PFSK-1 (cell line): ENCODE measurements at regions not wholly inside any gene's neighbourhood (a gene's known extent, or its start where the extent isn't known, plus 50 kb on each side); places are given as distances from the start of the nearest gene placed in this dataset.

ENCODE experiments used
- FOXP2 ChIP-seq: optimal IDR thresholded peaks from 2 replicates; pipeline ENCODE3; 2011; ENCODE audit warnings: borderline replicate concordance, control low read depth, inconsistent platforms; ENCODE audit not compliant: insufficient read depth; ENCODE audit errors: extremely low read length, extremely low read depth
- POLR2AphosphoS5 ChIP-seq: IDR thresholded peaks from 2 replicates; pipeline ENCODE4 v1.6.1; 2012; ENCODE audit warnings: low read depth, mild to moderate bottlenecking, control low read depth, low read length, moderate library complexity
- REST ChIP-seq, 2 experiments: IDR thresholded peaks; 2 replicates each; pipeline versions ENCODE4 v1.6.1 to v1.8.0; 2011 to 2012; ENCODE audit warnings: low read depth in 2 of 2, low read length in 2 of 2, control low read depth in 1 of 2, inconsistent platforms in 1 of 2, mild to moderate bottlenecking in 1 of 2, moderate library complexity in 1 of 2; ENCODE audit not compliant: insufficient read depth in 1 of 2
- SIN3A ChIP-seq: IDR thresholded peaks from 2 replicates; pipeline ENCODE4 v1.6.1; 2012; ENCODE audit warnings: mild to moderate bottlenecking, low read length, moderate library complexity, borderline replicate concordance; ENCODE audit not compliant: insufficient read depth
- TAF1 ChIP-seq: IDR thresholded peaks from 2 replicates; pipeline ENCODE4 v1.6.1; 2012; ENCODE audit warnings: low read length, control low read depth, borderline replicate concordance; ENCODE audit not compliant: insufficient read depth

DNA sequence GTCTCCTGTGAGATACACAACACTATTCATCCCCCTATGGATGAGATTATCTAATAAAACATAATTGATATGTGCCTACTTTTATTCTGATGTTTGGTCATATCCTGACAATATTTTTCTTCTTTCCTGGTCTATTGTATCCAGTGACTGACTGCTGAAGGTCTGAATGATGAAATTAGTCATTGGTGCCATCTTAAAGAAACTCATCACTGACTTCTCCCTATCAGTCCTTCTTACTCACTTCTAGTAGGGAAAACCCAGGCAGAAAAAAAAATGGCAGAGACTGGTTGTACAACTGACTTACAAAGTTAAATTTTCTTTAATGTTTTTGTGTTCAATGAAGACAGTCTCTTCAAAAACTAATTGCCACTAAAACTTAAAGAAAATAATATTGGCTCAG lies 377.4 kb downstream of the HTR7 start:
- TF ChIP-seq REST (IDR thresholded peaks at IDR 0.05; ENCODE audit: insufficient read depth in 1 of 2, low read depth in 2 of 2, low read length in 2 of 2), result no peak
- TF ChIP-seq FOXP2, result no peak
- TF ChIP-seq SIN3A, result no peak
- TF ChIP-seq TAF1, result no peak
- no peak for TF ChIP-seq POLR2AphosphoS5

- TF ChIP-seq FOXP2 (no peak), REST (IDR thresholded peaks at IDR 0.05; ENCODE audit: insufficient read depth in 1 of 2, low read depth in 2 of 2, low read length in 2 of 2) (no peak), SIN3A (no peak)
Measured at GRCh38 chr10:90481326-90481923, 376.4 kb downstream of the HTR7 start.

DNA sequence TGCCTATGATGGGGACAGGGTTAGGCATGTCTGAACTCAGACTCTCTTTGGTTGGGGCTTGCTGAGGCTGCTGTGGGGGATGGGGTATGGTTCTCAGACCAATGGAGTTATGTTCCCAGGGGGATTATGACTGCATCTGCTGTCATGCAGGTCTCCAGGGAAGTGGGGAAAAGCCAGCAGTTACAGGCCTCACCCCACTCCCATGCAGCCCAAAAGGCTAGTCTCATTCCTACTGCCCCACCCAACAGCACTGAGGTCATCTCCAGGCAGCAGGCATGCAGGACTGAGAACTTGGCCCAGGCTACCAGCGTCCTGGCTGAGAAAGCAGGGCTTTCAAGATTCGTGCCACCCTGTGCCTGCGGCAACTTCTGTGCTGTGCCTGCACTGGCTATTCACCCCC lies 373.3 kb downstream of the HTR7 start:
- TF ChIP-seq FOXP2 (no peak), REST (IDR thresholded peaks at IDR 0.05; ENCODE audit: insufficient read depth in 1 of 2, low read depth in 2 of 2, low read length in 2 of 2) (no peak), POLR2AphosphoS5 (no peak), TAF1 (no peak), SIN3A (no peak)

GRCh38 chr10:90494183-90494582 lies 363.7 kb downstream of the HTR7 start:
- TF ChIP-seq POLR2AphosphoS5 (no peak), SIN3A (no peak), TAF1 (no peak), REST (IDR thresholded peaks at IDR 0.05; ENCODE audit: insufficient read depth in 1 of 2, low read depth in 2 of 2, low read length in 2 of 2) (no peak), FOXP2 (no peak)

DNA sequence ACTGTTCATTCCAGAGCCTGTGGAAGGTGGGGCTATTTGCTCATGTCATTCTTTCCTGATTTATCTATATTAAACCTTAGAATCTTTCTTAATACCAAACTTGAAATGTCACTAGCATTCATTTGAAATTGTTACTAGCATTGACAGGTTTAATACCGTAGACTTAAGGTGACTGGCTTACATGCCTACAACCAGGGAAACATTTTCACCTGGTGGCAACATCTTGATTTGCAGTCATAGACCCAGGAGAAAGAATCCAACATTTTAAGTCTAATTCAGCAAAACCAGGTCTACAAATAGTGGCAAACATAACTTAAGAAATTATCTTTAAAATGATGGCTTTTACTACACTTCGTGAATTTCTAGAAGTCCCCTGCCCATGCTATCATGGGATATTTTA lies 353.7 kb downstream of the HTR7 start:
- TF ChIP-seq REST (IDR thresholded peaks at IDR 0.05; ENCODE audit: insufficient read depth in 1 of 2, low read depth in 2 of 2, low read length in 2 of 2) (no peak), POLR2AphosphoS5 (no peak), FOXP2 (no peak), TAF1 (no peak), SIN3A (no peak)
